DND-41 (cell line): ENCODE measurements at regions not wholly inside any gene's neighbourhood (a gene's known extent, or its start where the extent isn't known, plus 50 kb on each side); places are given as distances from the start of the nearest gene placed in this dataset.

ENCODE experiments used
- CTCF ChIP-seq: IDR thresholded peaks from 2 replicates; pipeline ENCODE4 v1.5.1; 2012; ENCODE audit warnings: borderline replicate concordance, low read length, moderate library complexity, mild to moderate bottlenecking; ENCODE audit not compliant: poor library complexity, severe bottlenecking; ENCODE audit errors: extremely low read depth
- EZH2 ChIP-seq: IDR thresholded peaks from 3 replicates; pipeline ENCODE4 v1.6.1; 2012; ENCODE audit warnings: borderline replicate concordance, low read depth, mild to moderate bottlenecking, moderate library complexity, low read length, inconsistent platforms; ENCODE audit not compliant: severe bottlenecking

DNA sequence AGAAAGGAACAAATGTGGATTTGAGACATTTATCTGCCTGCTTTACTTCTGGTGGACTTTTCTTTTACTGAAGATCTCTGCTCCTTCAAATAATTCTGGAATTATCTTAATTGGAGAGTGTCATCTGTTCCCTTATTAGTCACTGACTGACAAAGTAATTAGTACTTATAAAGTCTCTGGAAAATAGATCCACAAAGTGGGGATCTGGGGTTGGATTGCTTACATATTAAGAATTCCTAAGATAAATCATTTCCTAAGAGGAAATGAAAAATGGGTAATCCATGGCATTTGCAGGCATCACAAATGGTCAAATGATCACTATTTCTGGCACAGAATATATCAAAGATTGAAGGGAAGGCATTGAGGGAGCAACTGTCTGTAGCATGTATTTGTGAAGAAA is 137.4 kb upstream of the SLITRK5 start:
- no peak for TF ChIP-seq CTCF
- TF ChIP-seq EZH2: no peak
